GM12873 (cell line): ENCODE measurements at regions not wholly inside any gene's neighbourhood (a gene's known extent, or its start where the extent isn't known, plus 50 kb on each side); places are given as distances from the start of the nearest gene placed in this dataset.

ENCODE experiments used
- TF ChIP-seq, protein P1 (sequence below): IDR thresholded peaks from 2 replicates; pipeline ENCODE4 v1.5.1; 2012; ENCODE audit warnings: low read depth, mild to moderate bottlenecking, moderate library complexity, low read length, control low read depth; ENCODE audit not compliant: insufficient read depth; ENCODE audit errors: missing control alignments

GRCh38 chr2:8551622-8552074 is 130.2 kb upstream of the ID2 start:
- TF ChIP-seq, protein P1, sequence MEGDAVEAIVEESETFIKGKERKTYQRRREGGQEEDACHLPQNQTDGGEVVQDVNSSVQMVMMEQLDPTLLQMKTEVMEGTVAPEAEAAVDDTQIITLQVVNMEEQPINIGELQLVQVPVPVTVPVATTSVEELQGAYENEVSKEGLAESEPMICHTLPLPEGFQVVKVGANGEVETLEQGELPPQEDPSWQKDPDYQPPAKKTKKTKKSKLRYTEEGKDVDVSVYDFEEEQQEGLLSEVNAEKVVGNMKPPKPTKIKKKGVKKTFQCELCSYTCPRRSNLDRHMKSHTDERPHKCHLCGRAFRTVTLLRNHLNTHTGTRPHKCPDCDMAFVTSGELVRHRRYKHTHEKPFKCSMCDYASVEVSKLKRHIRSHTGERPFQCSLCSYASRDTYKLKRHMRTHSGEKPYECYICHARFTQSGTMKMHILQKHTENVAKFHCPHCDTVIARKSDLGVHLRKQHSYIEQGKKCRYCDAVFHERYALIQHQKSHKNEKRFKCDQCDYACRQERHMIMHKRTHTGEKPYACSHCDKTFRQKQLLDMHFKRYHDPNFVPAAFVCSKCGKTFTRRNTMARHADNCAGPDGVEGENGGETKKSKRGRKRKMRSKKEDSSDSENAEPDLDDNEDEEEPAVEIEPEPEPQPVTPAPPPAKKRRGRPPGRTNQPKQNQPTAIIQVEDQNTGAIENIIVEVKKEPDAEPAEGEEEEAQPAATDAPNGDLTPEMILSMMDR: no peak

- TF ChIP-seq, protein P1: no peak
Observed at GRCh38 chr2:8552293-8552801, 129.5 kb upstream of the ID2 start.

GRCh38 chr2:8553643-8554042 is 128.2 kb upstream of the ID2 start:
- TF ChIP-seq, protein P1: no peak

DNA sequence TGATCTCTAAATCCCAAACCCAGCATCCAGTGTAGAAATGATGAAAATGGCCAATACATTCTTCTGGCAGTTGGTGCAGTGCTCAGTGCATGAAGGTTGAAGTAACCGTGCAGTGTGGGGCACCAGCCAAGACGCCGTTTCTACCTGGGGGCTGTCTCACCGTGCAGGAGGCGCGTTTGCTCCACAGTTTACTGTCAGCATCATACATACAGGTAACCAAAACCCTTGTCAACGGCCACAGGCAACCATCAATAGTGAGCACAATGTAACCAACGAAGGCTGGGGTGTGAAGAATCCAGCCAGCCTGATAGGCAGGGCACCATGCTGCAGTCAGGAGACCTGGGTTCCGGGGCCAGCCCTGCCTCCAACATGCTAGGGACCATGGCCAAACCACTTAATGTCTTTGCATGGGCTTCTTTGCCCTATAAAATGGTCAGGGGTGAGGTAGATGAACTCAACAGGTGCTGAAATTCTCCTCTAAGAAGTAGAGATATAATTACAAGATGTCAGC is 127.5 kb upstream of the ID2 start:
- TF ChIP-seq, protein P1: no peak

DNA sequence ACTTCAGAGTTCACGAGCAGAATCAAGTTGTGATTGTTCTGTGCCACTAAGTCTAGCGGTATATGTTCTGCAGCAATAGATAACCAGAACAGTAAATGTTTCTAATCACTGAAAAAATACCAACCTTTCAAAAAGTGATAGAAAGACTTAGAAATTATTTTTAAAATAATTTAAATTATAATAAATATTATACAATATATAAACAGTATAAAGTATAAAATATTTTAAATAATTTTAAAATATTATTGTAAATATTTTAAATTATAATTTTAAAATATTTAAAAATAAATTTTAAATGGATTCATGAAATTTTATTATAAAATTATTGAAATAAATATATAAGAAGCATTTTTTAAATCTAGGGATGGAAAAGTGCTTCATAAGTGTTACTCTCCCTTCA is 126.3 kb upstream of the ID2 start:
- TF ChIP-seq, protein P1: no peak

DNA sequence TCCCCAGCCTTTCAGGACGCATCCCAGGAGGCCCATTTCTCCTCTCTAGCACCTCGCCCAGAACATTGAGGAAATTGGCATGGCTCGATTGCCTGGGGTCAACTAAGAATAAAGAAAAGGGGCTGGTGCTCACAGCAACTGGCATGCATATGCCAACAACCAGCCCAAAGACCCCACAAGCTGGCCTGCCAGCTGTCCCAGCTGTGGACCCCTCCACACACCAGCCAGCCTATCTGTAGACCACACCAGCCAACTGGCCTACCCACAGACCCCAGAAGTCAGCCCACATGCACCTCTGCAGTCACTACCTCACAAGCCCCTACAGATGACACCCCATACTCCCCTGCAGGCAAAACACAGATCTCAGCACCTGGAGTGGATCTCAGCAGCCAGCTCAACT is 123.8 kb upstream of the ID2 start:
- TF ChIP-seq, protein P1: no peak

DNA sequence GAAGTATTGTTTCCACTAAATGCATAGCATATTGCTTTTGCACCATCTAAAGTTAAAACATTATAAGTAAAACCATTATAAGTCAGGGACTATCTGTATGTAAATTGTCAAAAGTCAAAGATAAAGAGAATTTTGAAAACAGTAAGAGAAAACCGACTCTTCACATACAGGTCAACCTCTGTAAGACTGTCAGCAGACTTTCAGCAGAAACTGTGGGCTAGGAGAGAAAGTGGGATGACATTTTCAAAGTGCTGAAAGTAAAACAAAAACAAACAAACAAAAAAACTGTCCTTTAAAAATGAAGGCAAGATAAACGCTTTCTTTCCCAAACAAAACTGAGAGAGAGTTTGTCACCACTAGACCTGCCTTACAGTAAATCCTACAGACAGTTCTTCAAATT is 122.9 kb upstream of the ID2 start:
- TF ChIP-seq, protein P1: no peak
